AG10803 (cell line): ENCODE measurements at regions not wholly inside any gene's neighbourhood (a gene's known extent, or its start where the extent isn't known, plus 50 kb on each side); places are given as distances from the start of the nearest gene placed in this dataset.

Experiments used
- DNase-seq: peaks from one replicate; pipeline ENCODE4 v3.0.0; 2010; ENCODE audit warnings: low read depth
- H3K4me3 ChIP-seq: 2 replicates; pipeline ENCODE4 v1.5.1; 2011; ENCODE audit warnings: mild to moderate bottlenecking, low read length, control low read depth
- TF ChIP-seq, protein P1 (sequence below): conservative IDR thresholded peaks from 2 replicates; pipeline ENCODE4 v1.5.1; 2011; ENCODE audit warnings: mild to moderate bottlenecking, low read length, control low read depth, inconsistent platforms

GRCh38 chr9:1877951-1878350 lies 137.2 kb upstream of the SMARCA2 start:
- DNase-seq: no peak
- TF ChIP-seq, protein P1, sequence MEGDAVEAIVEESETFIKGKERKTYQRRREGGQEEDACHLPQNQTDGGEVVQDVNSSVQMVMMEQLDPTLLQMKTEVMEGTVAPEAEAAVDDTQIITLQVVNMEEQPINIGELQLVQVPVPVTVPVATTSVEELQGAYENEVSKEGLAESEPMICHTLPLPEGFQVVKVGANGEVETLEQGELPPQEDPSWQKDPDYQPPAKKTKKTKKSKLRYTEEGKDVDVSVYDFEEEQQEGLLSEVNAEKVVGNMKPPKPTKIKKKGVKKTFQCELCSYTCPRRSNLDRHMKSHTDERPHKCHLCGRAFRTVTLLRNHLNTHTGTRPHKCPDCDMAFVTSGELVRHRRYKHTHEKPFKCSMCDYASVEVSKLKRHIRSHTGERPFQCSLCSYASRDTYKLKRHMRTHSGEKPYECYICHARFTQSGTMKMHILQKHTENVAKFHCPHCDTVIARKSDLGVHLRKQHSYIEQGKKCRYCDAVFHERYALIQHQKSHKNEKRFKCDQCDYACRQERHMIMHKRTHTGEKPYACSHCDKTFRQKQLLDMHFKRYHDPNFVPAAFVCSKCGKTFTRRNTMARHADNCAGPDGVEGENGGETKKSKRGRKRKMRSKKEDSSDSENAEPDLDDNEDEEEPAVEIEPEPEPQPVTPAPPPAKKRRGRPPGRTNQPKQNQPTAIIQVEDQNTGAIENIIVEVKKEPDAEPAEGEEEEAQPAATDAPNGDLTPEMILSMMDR: no peak
- no peak overlapping the region for H3K4me3 ChIP-seq

- no peak overlapping the region for H3K4me3 ChIP-seq
- TF ChIP-seq, protein P1: no peak
- DNase-seq: no peak
Measured at GRCh38 chr9:1878811-1879210, 136.3 kb upstream of the SMARCA2 start.

- TF ChIP-seq, protein P1: no peak
- H3K4me3 ChIP-seq: no peak overlapping the region
- no peak for DNase-seq
Measured at GRCh38 chr9:1879501-1879900, 135.6 kb upstream of the SMARCA2 start.

DNA sequence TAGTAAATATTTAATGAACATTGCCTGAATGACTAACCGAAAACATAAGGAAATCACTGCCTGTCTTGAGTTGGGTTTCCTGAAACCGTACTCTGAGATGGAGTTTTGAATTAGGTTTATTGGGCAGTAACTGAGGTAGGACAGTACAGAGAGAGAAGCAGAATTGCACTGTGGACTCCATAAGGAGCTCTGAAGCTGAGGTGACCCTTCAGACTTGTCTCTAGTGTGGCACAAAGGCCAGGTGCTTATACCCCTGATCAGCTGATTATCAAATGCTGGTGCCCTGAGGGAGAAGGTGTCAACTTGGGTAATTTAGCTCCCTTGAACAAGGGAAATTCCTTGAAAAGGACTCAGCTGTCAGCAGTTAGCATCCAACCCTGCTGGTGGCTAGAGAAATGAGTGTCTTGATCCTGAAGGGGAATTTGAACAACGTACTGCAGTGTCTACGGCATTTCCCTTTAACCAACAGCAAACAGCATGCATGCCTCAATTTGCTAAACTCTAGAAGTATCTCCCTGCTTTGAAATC lies 135.0 kb upstream of the SMARCA2 start:
- TF ChIP-seq, protein P1: no peak
- no peak for DNase-seq
- no peak overlapping the region for H3K4me3 ChIP-seq

DNA sequence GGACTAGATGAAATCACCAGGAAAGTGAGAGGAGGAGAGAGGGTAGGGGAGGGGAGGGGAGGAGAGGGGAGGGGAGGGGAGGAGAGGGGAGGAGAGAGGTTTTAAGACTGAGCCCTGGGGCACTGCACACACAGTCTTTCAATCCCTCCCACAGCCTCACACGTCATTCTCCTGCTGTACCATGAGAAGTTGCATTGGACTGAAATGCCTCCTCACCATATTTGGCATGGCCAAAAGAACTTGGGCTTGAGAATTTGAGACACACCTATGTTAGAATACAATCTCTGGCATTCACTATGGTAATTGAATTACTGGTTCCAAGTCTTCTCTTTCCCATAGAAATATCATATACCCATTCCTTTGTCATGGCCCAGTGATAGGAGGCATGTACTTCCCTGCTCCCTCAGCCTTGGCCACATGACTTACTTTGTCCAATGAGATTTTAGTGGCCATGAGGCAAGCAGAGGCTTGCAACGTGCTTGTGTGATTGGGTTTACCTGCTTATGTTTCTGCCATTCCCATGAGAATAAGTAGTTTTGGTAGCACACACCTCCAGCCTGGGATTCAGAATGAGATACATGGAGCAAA lies 133.3 kb upstream of the SMARCA2 start:
- DNase-seq: no peak
- H3K4me3 ChIP-seq: no peak overlapping the region
- TF ChIP-seq, protein P1: no peak

DNA sequence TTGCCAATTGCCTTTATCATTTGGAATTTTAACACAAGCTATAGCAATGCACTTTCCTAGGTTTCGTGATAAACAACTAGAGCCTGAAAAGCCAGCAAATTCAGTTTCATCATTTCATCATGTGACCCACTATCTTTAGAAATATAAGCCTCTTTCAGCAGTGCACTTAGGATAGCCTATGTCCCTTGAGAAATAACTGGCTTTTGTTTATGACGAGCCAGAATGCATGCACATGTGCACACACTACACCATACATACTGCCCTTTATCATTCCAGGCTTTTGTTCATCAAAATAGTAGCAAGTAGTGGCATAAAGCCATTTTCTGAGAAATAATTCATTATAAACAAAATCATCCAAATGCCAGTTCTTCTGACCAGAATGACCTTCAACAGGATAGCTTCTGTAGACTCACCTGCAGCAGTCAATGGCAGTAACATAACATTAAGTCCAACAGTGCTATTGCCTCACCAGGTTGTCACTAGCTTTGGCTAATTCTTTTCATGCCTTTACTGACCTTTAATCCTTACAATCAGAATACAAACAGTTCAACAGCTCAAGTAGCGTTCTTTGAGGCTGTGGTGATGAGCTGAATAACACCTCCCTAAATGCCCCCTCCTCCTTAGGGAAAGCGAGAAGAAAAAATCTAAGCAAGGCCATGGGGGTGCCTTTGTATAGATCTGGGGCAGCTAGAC lies 132.3 kb upstream of the SMARCA2 start:
- no peak overlapping the region for H3K4me3 ChIP-seq
- TF ChIP-seq, protein P1: no peak
- DNase-seq: no peak

DNA sequence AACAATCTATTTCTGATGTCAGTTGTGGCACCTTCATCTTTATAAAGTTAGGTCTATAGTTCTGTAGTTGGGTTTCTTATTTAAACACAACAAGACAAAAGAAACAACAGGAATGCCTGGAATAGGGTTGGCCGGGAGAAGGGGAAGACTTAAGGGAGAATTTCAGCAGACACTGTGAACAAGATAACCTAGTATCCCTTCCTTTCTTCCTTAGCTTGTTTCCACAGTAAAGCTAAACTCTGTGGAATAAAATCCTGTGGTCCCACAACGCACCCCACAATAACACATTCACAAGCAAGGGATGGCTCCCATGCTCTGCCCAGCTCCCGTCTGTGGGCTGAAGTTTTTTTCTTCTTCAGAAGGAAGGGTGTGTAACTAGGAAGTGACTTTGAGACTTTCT lies 124.9 kb upstream of the SMARCA2 start:
- TF ChIP-seq, protein P1: no peak
- no peak overlapping the region for H3K4me3 ChIP-seq
- DNase-seq: no peak
